NCI-H82 treated with DMSO at 0.1 percent for 48 hours (cell line): ENCODE measurements at regions not wholly inside any gene's neighbourhood (a gene's known extent, or its start where the extent isn't known, plus 50 kb on each side); places are given as distances from the start of the nearest gene placed in this dataset.
"Not testable (repeated sequence)": the region's sequence is repeated elsewhere in the genome, so short reads cannot be mapped to it uniquely, and the experiment has no call there.

Experiments used
- DNase-seq: peaks from one replicate; lab custom pipeline; 2025; ENCODE audit not compliant: unreplicated experiment; lab: John Stamatoyannopoulos, UW

DNA sequence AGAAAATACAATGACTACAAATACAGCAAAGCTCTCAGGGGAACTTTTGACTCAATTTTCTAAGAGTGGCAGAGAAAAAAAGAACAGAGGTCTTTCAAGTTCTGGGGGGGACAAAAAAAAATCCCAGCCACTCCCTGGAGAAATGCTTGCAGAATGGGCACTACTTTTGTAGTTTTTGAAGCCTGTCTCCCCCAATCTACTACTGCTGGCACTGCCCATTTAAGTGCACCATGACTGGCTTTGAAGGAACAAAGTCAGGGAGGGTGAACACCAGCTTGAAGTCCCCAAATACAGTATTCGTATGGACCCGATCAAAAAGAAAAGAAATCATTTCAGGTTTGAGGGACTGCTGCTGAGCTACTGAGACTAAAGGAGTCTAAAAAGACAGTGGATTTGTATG is 1824.4 kb downstream of the ARAP2 start:
- no peak for DNase-seq

DNA sequence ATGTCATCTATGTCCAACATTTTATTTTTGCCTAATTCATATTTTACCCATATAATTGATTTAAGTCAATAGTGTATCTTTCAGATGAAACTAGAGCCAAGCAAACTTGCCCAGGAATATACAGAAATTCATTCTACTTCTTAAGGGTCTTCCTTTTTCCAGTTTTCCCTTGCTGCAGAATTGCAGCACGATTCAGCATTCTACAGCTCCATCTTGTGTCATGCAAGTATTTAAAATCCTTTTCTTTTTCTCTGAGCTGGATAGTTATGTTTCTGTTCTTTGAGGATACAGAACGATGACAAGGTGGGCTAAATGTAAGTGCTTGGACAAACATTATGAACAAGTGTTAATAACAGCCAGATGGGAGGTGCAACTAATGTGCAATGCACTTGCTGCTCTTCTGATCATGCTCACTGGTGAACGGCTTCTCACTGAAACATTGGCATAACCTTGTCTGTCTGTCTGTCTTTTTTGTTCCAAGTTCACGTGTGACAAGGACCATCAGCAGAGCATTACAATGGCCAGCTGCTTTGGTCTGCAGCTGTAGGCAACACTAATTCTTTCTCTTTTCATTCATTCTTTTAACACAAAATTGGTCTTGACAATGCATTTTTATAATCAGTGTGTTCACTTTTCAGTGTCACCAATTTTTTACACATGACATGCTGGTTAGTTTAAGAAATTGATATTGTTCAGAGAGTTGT is 1821.7 kb downstream of the ARAP2 start:
- DNase-seq, result no peak

DNA sequence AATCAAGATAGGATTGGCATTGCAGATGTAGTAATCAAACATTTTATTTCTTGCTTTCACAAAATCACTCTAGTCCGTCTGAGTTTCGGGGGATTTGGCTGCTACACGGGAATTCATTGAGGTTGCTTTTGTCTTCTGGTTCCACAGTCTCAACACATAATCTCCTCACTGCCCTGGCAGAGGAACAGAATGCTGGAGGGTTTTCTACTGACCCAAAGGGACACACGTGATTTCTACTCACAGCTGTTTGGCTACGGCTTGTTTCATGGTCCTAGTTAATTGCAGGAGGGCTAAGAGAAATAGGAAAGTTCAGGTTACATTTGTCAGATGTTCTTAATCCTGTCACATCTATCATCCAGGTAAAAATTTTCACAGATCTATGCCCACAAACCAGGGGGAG is 1811.6 kb downstream of the ARAP2 start:
- no peak for DNase-seq

DNA sequence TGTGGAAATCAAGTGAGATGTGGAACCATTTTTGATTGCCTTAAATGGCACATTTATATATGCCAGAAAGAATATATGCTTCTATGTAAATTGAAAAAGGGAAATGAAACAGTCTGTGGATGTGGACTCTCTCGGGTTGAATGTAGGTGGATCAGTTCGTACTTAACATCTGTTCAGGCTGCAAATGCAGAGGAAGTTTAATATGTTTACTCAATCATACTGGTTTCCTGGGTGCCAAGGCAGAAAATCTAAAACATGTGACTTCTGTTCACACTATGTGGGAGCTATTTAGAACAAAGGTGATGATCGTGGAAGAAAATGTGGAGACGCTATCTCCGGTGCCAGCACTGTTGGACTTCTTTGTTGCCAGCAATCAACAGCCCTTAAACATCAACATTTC is 1809.9 kb downstream of the ARAP2 start:
- DNase-seq, result not testable (repeated sequence)

DNA sequence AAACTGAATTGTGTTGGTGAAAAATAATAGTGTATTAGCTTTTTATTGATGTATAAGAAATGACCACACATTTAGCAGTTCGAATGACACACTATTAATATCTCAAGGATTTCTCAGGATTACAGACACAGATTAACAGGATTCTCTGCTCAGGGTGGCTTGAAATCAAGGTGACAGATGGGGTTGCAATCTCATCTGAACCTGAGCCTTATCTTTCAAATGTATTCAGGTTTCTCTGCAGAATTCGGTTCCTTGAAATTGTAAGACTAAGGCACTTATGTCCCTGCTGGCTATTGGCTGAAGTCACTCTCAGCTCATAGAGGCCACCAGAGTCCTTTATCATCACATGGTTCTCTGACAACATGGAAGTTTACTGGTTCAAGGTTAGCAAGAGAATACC is 1780.1 kb downstream of the ARAP2 start:
- peak; percentile 88 for DNase-seq

DNA sequence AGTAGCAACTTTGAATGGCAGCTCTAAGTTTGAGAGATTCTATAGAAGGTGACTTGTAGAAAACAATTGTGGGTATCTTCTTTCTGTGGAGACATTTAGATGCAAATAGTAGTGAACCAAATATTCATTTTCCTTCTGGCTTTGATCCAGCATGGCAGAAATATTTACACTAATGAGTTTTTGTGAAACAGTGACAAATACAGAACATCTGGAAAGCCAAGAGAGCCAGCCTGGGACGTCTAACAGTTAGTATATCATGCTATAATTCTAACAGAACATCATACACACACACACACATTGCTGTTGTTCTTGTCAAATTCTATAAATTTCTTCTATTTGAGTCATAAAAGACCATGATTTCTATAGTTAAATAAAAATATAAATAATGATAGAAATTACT is 1777.9 kb downstream of the ARAP2 start:
- DNase-seq, result no peak

DNA sequence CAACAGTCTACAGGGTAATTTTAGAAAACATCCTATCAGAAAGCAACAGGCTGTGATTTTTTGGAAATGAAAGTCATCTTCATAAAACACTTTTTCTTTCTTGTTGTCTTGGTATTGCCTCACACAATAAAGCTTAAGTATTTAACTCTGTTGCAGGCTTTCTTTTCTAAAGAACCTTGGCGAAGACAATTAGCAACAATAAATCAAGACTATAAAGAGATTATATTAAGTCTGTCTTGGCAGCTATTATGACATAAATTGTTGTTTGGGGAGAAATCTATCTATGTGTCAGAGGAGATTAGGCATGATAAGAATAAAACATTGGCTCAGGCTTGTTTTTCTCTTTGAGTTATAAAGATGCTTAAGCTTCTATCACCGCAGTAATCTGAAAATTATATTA is 1774.8 kb downstream of the ARAP2 start:
- DNase-seq, result peak; percentile 32

DNA sequence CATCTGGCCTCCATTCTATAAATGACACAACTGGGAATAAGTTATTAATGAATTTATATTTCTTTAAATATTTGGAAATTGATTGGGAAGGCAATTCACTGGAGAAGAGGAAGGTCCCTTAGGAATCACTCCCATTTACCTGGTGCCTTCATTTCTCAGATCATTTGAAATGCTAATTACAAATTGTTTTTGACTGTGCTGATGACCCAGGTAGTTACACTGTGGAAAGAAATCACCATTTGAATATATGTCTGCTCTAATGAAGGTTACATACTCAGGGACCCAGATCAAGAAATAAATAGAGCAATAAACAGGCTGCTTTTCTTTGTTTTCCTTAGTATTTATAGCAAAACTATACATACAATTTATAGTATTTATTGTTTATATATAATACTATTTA is 1759.1 kb downstream of the ARAP2 start:
- DNase-seq, result no peak

DNA sequence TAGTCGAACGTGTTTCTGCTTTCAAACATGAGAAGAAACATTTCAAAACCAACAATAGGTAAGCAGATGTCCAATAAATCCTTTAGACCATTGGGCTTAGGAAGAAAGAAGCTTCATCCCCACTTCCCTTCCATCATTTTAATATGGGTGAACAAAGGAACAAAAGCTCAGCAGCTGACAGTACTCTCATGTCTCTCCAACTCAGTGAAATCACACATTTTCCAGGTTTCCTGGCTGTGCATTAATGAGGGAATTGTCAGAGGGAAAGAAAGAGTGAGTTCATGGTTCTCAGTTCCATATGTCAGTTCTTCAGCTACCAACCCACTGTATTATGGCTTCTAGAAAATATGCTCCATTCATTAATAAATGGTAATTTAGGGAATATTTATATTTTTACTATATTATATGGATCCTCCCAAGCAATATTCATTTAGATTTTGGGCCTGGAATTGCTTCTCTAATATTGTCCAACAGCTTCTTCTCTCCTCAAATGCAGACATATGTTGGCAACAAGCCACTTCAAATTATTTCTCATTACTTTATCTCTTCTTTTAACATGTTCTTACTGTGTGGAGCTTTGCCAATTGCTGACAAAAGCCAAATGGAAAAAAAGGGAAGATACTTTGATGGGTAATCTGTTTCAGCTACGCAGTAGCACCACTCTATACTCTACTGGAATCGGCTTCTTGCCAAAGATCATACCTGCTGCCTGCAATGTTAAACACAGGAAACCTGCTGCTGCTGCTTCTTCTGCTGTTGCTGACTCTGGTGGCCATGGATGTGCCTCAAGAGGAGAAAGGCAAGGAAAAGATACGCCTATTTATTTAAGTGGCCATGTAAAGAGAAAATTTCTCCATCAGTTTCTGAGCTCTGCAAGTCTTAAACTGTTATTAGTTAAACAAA is 1757.6 kb downstream of the ARAP2 start:
- no peak for DNase-seq

DNA sequence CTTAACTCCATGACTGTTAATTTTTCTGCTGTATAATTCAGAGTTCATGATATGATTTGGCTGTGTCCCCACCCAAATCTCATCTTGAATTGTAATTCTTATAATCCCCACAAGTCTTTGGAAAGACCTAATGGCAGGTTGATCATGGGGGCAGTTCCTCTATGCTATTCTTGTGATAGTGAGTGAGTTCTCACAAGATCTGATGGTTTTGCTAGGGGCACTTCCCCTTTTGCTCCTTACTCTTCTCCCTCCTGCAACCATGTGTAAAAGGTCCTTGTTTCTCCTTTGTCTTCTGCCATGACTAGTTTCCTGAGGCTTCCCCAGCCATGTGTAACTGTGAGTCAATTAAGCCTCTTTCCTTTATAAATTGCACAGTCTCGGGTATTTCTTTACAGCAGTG is 1751.9 kb downstream of the ARAP2 start:
- DNase-seq, result no peak

DNA sequence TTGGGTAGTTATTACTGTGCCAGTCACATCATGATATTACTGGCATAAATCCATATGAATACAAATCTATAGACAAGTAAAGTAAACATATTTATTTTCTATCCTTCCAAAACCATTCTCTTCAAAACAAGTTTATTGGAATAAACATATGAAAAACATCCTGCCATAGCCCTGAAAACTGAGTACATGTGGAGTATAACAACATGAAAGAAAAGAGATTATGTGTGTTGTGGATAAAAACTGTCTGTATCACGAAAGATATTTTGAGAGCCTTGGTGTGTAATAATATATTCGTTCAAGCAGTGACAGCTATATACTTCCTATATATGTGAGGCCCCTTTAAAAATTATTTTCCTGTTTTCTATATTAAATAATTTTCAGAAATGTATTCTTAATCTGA is 1742.2 kb downstream of the ARAP2 start:
- DNase-seq, result no peak

DNA sequence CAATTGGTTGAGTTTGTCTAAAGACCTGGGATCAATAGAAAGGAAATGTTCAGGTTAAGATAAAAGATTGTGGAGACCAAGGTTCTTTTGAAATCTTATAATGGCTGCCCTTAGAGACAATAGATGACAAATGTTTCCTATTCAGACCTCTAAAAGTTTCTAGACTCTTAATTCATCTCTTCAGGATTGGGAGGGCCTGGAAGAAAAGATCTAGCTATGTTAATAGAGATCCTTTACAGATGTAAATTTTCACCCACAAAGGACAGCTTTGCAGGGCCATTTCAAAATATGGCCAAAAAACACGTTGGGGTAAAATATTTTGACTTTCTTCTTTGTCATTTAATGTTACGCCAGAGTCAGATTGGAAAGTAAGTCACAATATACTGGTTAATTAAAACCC is 1739.6 kb downstream of the ARAP2 start:
- not testable (repeated sequence) for DNase-seq

DNA sequence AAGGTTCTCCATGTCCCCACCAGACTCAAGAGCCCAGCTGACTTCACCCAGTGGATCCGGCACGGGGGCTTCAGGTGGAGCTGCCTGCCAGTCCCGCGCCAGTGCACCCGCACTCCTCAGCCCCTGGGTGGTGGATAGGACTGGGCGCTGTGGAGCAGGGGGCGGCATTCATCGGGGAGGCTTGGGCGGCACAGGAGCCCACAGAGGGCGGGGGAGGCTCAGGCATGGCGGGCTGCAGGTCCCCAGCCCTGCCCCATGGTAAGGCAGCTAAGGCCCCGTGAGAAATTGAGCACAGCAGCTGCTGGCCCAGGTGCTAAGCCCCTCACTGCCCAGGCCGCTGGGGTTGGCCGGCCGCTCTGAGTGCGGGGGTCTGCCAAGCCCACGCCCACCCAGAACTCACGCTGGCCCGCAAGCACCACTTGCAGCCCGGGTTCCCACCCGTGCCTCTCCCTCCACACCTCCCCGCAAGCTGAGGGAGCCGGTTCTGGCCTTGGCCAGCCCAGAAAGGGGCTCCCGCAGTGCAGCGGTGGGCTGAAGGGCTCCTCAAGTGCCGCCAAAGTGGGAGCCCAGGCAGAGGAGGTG is 1737.7 kb downstream of the ARAP2 start:
- not testable (repeated sequence) for DNase-seq

DNA sequence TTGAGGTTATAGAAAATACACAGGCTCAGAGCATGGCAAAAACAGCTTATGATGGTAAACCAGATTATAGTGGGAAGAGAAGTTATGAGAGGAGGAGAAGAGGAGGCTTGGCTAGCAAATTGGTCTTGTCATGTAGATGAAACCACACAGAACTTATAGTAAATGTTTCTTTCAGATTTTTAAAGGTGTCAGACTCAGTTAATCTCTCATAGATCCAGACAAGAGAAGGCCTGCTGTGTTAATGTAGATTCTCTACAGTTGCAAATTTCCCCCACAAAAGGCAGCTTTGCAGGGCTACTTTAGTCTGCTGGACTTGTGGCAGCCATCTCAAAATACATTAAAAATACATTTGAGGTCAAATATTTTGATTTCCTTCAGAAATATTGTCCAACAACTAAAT is 1731.7 kb downstream of the ARAP2 start:
- DNase-seq, result no peak

DNA sequence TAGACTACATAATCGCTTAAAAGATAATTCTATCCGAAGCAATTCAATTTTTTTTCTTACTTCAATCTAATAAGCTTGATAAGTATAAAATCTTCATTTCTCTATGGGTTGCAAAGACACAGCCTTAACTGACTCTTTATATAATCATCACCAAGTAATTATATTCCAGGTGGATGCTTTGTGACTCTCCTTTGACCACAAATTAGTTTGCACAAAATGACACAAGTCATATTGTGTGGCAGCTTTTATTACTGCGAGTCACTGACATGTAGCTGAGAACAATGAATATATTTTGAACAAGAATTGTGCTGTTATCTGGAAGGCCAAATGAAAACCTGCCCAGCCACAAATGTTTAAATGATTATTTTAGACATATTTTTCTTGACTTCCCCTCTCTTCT is 1727.8 kb downstream of the ARAP2 start:
- no peak for DNase-seq

DNA sequence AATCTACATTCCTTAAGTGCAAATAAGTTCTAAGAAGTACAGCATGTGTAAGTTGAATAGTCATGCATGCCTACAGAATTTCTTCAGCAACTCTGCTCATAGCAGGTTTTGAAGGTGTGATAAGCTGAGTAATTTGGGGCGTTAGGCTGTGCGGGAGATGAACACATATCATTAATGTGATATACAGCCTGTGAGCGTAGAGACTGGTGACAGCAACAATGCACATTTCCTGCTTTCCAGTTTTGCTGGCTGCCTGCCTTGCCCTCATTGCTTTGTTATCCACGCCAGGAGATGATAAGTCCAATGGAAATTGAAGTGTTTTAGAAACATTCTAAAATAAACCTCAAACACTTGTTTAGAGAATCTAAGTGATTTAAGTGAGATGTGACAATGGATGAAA is 1709.4 kb downstream of the ARAP2 start:
- DNase-seq, result no peak

DNA sequence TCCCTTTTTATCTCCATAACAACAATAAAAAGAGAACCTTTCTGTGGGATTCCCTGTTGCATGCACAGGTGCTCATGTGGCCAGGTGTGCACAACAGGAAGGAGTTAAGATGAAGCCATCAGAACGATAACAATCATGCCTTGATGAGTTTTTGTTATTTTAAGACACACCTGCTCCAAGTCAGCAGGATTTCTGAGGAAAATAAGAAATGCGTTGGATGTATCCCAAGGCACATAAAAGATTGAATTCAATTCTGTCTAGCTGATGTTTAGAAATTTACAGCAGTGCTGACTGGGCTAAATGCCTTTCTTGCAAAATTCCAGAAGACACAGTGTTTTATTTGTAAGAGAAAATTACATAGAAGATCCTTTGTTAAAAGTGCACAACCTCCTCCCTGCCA is 1678.2 kb downstream of the ARAP2 start:
- DNase-seq, result no peak

DNA sequence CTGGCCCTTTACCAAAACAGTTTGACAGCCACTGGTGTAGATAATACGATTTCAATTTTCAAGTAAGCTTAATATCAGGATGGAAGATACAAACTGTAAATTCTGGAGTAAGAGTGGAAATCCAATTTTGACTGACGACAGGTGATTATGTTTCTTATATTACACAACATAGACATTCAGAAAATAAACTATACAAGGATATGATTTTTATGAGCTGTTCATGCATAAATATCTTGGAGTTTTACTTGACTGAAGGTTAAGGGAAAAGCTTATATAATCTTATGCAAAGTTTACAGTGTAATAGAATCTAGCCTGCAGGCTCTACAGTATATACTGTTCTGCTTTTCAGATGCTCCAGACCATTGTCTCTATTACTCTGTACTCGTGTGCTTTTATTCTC is 1672.3 kb downstream of the ARAP2 start:
- no peak for DNase-seq

DNA sequence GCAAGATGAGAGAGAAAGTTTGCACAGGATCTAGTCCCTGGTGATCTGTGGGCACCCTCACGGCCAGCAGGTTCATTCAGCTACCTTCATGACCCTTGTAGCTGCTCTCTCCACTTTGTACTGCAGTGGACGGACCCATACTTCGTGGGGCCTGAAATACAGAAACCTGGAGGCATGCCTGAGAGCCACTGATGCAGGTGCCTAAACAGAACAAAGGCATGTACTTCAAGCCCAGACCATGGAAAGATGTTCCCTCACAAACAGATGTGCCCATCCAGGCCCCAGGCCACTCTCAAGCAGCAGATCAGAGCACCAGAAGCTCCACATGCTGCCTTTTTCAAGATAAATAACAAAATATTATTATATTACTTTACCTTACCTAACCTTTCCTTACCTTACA is 1629.0 kb downstream of the ARAP2 start:
- DNase-seq, result no peak

DNA sequence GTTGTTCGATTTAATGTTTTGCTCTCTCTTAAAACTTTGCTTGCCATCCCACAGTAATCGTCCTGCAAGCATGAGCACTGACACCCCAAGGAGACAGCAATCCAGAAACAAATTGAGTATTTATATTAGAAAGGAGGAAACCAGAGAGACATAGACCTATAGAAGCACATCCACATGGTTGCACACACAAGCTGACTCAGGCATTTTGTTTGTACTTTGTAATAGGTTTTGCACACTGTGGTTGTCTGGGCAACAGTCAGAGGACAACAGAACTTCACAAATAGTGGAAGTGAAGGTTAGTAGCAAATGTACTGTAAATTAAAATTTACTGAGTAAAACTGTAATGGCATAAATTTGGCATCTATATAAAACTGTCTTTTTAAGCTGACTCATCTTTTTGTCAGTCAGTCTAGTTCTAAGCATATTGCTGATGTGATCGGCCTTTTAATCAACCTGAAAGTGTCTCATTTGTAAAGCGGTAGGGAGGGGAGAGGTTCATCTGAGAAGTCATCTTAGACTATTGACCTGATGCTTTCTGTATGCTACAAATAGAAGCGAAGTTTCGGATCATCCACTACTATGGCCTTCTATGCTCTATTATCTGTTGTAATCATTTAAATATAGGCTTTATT is 1624.7 kb downstream of the ARAP2 start:
- DNase-seq, result no peak

DNA sequence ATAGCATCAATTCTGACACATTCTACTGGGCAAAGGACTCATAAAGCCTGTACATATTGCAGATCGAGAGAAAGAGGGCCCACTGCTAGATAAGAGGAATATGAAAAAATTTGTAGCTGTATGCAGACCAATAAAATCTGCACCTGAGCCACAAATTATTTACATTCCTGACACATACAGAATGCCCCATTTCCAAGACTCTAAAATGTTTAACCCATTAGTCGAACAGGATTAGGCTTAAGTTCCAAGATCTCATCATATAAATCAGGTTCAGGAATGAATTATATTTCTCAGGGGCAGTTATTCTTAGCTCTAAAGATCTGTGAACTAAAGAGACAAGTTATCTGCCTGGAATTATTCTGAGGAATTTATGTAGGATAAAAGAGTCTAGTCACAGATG is 1615.8 kb downstream of the ARAP2 start:
- DNase-seq, result no peak

DNA sequence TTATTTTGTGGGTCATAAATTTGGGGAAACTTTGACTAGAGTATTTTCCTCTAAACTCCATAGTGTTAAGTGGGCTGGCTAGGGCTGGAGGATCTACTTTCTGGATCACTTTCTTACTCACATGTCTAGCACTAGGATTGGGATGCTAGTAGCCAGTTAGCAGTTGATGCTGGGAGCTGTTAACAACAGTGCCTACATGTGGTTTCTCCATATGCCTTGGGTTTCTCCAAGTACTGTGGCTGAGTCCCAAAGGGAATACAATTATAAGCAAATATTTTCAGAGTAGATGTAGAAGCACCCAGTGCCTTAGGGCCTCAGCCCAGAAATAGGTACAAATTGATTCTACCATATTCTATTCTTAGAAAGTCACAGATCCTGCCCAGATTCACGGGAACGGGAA is 1614.9 kb downstream of the ARAP2 start:
- DNase-seq, result no peak
